ENCODE measurements at regions not wholly inside any gene's neighbourhood (a gene's known extent, or its start where the extent isn't known, plus 50 kb on each side); places are given as distances from the start of the nearest gene placed in this dataset.

DNA sequence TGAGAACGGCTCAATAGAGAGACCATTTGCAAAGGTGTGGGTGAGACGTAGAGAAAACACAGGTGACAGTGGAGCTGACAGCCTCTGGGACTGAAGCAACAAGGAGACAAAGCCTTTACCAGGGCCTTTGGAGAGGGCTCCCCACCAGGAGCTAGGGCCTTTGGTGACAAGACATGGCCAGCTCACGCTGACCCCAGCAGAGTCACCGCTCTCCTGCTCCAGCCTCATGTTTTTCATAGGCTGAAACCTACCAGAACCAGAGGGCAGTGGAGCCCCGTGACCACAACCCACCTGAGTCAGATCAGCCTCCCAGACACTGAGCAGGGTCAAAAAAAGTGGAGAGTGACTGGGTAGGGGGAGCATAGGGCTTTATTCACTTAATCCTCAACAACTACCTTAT, 214.7 kb downstream of the SHQ1 start:
- H3K4me3 ChIP-seq (ENCODE audit: control insufficient read depth, low read depth, low read length), result no peak overlapping the region
- TF ChIP-seq, protein P1, sequence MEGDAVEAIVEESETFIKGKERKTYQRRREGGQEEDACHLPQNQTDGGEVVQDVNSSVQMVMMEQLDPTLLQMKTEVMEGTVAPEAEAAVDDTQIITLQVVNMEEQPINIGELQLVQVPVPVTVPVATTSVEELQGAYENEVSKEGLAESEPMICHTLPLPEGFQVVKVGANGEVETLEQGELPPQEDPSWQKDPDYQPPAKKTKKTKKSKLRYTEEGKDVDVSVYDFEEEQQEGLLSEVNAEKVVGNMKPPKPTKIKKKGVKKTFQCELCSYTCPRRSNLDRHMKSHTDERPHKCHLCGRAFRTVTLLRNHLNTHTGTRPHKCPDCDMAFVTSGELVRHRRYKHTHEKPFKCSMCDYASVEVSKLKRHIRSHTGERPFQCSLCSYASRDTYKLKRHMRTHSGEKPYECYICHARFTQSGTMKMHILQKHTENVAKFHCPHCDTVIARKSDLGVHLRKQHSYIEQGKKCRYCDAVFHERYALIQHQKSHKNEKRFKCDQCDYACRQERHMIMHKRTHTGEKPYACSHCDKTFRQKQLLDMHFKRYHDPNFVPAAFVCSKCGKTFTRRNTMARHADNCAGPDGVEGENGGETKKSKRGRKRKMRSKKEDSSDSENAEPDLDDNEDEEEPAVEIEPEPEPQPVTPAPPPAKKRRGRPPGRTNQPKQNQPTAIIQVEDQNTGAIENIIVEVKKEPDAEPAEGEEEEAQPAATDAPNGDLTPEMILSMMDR (IDR thresholded peaks at IDR 0.05; ENCODE audit: control insufficient read depth, insufficient read depth, low read depth, low read length, missing control alignments), result no peak
- no peak for DNase-seq (ENCODE audit: low read depth)

DNA sequence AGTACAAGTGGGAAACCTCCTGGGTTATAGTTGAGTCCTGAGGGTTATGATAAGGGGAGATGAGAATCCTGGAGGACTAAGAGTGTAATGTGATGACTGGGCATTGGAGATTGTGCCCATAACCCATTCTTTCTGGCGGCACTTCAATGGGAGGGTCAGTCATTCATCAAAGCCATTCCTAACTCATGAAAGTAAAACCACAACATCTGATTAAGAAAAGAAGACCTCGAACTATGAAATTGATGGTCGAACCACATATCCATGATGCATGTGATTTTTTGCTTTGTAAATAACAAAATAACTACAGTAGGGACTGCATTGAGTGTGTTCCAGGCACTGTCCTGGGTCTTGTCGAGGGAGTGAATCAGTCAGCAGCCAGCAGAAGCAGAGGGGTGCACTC, 215.1 kb downstream of the SHQ1 start:
- no peak overlapping the region for H3K4me3 ChIP-seq (ENCODE audit: control insufficient read depth, low read depth, low read length)
- TF ChIP-seq, protein P1 (IDR thresholded peaks at IDR 0.05; ENCODE audit: control insufficient read depth, insufficient read depth, low read depth, low read length, missing control alignments), result no peak
- no peak for DNase-seq (ENCODE audit: low read depth)

DNA sequence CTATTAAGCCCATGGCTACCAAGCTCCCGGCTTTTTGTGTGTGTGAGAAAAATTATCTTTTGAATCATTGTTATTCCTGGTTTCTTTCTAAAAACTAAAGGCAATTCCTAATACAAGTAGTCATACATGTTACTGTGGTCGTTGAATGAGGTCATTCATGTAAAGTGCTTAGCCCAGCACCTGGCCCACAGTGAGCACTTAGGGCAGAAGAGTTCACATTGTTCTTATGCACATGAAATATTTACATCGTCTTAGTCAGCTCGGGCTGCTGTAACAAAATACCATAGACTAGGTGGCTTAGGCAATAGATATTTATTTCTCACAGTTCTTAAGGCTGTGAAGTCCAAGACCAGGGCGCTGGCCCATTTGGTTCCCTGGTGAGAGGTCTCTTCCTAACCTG, 216.1 kb downstream of the SHQ1 start:
- H3K4me3 ChIP-seq (ENCODE audit: control insufficient read depth, low read depth, low read length), result no peak overlapping the region
- TF ChIP-seq, protein P1 (IDR thresholded peaks at IDR 0.05; ENCODE audit: control insufficient read depth, insufficient read depth, low read depth, low read length, missing control alignments), result no peak
- no peak for DNase-seq (ENCODE audit: low read depth)

DNA sequence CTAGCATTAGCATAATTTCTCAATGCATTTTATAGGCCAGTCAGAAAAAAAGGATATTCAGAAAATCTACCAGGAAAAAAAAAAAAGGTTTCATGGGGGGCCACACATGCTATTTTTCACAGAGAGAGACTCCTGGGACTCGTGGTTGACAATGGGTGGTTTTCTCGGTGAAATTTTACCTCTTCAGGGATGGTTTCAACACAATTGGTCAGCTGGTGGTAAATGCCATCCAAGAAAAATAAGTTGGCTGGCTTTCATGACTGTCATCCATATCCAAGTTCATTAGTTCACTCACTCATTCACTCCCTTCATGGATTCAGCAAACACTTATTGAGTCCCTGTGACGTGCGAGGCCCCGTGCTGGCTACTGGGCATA, 217.3 kb downstream of the SHQ1 start:
- no peak for DNase-seq (ENCODE audit: low read depth)
- no peak overlapping the region for H3K4me3 ChIP-seq (ENCODE audit: control insufficient read depth, low read depth, low read length)
- TF ChIP-seq, protein P1 (IDR thresholded peaks at IDR 0.05; ENCODE audit: control insufficient read depth, insufficient read depth, low read depth, low read length, missing control alignments), result no peak

DNA sequence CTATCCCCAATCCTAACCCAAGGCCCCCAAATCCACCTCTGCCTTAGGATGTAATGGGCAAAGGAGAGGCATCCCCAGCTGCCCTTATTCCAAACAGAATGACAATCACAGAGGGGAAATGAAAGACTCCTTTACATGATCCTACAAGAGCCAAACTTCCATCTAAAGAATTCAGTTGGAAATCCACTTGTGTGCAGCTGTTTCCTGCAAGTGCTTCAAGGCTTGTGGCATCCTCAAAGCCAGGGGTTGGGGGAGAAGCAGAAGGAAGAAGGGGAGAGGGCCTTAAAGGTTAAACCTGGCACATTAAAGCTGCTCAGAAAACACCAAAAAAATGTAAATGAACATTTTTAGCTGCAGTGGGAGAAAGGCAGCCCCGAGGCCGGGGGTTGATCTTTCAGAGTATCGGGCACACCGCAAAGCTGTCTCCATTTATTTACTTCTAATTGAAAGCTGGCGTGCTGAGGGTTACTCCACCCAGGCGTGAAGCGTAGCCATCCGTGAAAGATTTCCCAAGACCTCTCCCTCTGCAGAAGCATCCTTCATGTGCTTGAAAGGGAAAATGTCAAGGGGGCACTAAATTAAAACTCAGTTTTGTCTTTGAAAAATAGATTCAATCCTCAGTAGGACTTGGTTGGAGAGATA, 217.8 kb downstream of the SHQ1 start:
- no peak overlapping the region for H3K4me3 ChIP-seq (ENCODE audit: control insufficient read depth, low read depth, low read length)
- DNase-seq (ENCODE audit: low read depth), result no peak
- TF ChIP-seq, protein P1 (IDR thresholded peaks at IDR 0.05; ENCODE audit: control insufficient read depth, insufficient read depth, low read depth, low read length, missing control alignments), result no peak

DNA sequence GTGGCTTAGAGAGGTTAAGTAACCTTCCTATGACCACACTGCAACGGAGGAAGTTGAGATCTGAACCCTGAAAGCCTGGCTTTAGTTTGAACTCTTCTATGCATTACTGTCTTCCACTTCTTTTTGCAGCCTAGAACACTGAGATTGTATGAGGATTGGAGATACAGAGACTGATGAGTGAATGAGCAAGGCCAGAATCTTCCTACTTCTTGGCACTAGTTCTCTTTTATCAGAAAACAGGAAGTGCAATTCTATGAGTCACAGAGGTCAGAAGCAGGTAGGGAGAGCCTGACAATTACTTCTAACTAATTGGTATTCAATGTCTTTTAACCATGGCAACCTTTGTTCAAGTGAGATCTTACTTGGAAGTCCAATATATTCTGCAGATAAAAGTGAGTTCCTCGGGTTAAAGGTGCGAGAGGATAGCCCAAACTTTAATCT, 219.0 kb downstream of the SHQ1 start:
- H3K4me3 ChIP-seq (ENCODE audit: control insufficient read depth, low read depth, low read length), result no peak overlapping the region
- DNase-seq (ENCODE audit: low read depth), result no peak
- TF ChIP-seq, protein P1 (IDR thresholded peaks at IDR 0.05; ENCODE audit: control insufficient read depth, insufficient read depth, low read depth, low read length, missing control alignments), result no peak

Measured in AG09309 (cell line).